HEK293T (cell line): ENCODE measurements at regions not wholly inside any gene's neighbourhood (a gene's known extent, or its start where the extent isn't known, plus 50 kb on each side); places are given as distances from the start of the nearest gene placed in this dataset.

Experiments used
- CTCF ChIA-PET: fragments of 350-600 bp; formaldehyde crosslinking; extraction: SDS; loops from one replicate; lab custom pipeline; 2021; ENCODE audit warnings: antibody characterized with exemption, inconsistent platforms; lab: Yijun Ruan, JAX
- POLR2A ChIA-PET: fragments of 350-600 bp; formaldehyde crosslinking; extraction: SDS; loops from one replicate; lab custom pipeline; 2020; ENCODE audit warnings: antibody characterized with exemption, inconsistent platforms; lab: Yijun Ruan, JAX
- DNase-seq: peaks from one replicate; pipeline ENCODE4 v3.0.0; 2012; ENCODE audit warnings: mixed read lengths; ENCODE audit errors: extremely low spot score
- ARNT ChIP-seq: fragments of 450-650 bp; IDR thresholded peaks from 2 replicates; pipeline ENCODE4 v1.6.1; 2017; ENCODE audit warnings: mild to moderate bottlenecking
- BHLHE40 ChIP-seq: fragments of 450-650 bp; IDR thresholded peaks from 2 replicates; pipeline ENCODE4 v1.6.1; 2016; ENCODE audit warnings: mild to moderate bottlenecking, moderate library complexity, borderline replicate concordance
- CTBP1 ChIP-seq: fragments of 450-650 bp; IDR thresholded peaks from 2 replicates; pipeline ENCODE4 v1.6.1; 2016; ENCODE audit warnings: borderline replicate concordance
- ELF4 ChIP-seq: fragments of 450-650 bp; IDR thresholded peaks from 2 replicates; pipeline ENCODE4 v1.6.1; 2017; ENCODE audit warnings: antibody characterized with exemption
- FOXA1 ChIP-seq: fragments of 450-650 bp; IDR thresholded peaks from 2 replicates; pipeline ENCODE4 v1.6.1; 2016; ENCODE audit warnings: mild to moderate bottlenecking
- FOXK2 ChIP-seq: fragments of 450-650 bp; IDR thresholded peaks from 2 replicates; pipeline ENCODE4 v1.6.1; 2016; ENCODE audit warnings: mild to moderate bottlenecking
- FOXM1 ChIP-seq: fragments of 450-650 bp; IDR thresholded peaks from 2 replicates; pipeline ENCODE4 v1.6.1; 2017; ENCODE audit warnings: mild to moderate bottlenecking, borderline replicate concordance
- HDGF ChIP-seq: fragments of 450-650 bp; IDR thresholded peaks from 2 replicates; pipeline ENCODE4 v1.6.1; 2017; ENCODE audit warnings: antibody characterized with exemption, borderline replicate concordance
- L3MBTL2 ChIP-seq: fragments of 450-650 bp; conservative IDR thresholded peaks from 2 replicates; pipeline ENCODE4 v1.6.1; 2016; ENCODE audit warnings: mild to moderate bottlenecking
- LEF1 ChIP-seq: fragments of 450-650 bp; IDR thresholded peaks from 2 replicates; pipeline ENCODE4 v1.6.1; 2017; ENCODE audit warnings: mild to moderate bottlenecking, borderline replicate concordance
- NFRKB ChIP-seq: fragments of 450-650 bp; IDR thresholded peaks from 2 replicates; pipeline ENCODE4 v1.6.1; 2016; ENCODE audit warnings: mild to moderate bottlenecking, moderate library complexity
- PKNOX1 ChIP-seq: fragments of 450-650 bp; IDR thresholded peaks from 2 replicates; pipeline ENCODE4 v1.6.1; 2016
- SP1 ChIP-seq: fragments of 450-650 bp; IDR thresholded peaks from 2 replicates; pipeline ENCODE4 v1.6.1; 2017
- SUZ12 ChIP-seq: fragments of 450-650 bp; IDR thresholded peaks from 2 replicates; pipeline ENCODE4 v1.6.1; 2016; ENCODE audit warnings: mild to moderate bottlenecking
- TARDBP ChIP-seq: fragments of 450-650 bp; IDR thresholded peaks from 2 replicates; pipeline ENCODE4 v1.6.1; 2016
- ZNF384 ChIP-seq: fragments of 450-650 bp; IDR thresholded peaks from 2 replicates; pipeline ENCODE4 v1.6.1; 2016

GRCh38 chr12:67885375-67886169, 103.7 kb upstream of the IFNG-AS1 start:
- CTCF ChIA-PET = no interaction called here
- POLR2A ChIA-PET = no interaction called here
- DNase-seq = no peak
- TF ChIP-seq FOXA1 = no peak
- TF ChIP-seq ZNF384 = no peak
- TF ChIP-seq SP1 = no peak
- TF ChIP-seq BHLHE40 = no peak
- TF ChIP-seq NFRKB = no peak
- no peak for TF ChIP-seq TARDBP
- TF ChIP-seq ELF4 = no peak
- no peak for TF ChIP-seq ARNT
- no peak for TF ChIP-seq FOXK2
- TF ChIP-seq L3MBTL2 = no peak
- no peak for TF ChIP-seq CTBP1
- TF ChIP-seq FOXM1 = no peak
- TF ChIP-seq HDGF = no peak
- TF ChIP-seq SUZ12 = no peak
- no peak for TF ChIP-seq PKNOX1

DNA sequence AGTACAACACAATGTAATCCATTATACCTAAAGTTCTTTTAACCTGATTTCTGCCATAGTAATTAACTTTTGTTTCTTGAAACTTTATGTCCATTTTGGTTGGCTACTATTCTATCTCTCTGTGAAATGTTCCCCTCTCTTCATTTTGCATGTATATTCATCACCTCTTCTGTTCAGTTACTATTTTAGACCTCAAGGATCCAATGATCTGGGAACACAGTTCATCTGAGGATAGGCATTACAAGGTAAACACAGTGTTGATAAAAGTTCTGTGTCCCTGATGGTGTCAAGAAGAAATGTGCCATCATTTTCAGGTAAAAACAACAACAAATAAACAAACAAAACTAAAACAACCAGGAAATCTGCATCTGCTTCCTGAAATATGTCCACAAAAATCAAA, 102.2 kb upstream of the IFNG-AS1 start:
- CTCF ChIA-PET = no interaction called here
- no peak for DNase-seq
- POLR2A ChIA-PET = no interaction called here
- TF ChIP-seq ELF4 = no peak
- no peak for TF ChIP-seq ARNT
- no peak for TF ChIP-seq ZNF384
- no peak for TF ChIP-seq TARDBP
- no peak for TF ChIP-seq PKNOX1
- TF ChIP-seq FOXK2 = no peak
- no peak for TF ChIP-seq FOXA1
- TF ChIP-seq HDGF = no peak
- no peak for TF ChIP-seq SUZ12
- no peak for TF ChIP-seq L3MBTL2
- TF ChIP-seq SP1 = no peak
- TF ChIP-seq LEF1 = no peak
- TF ChIP-seq BHLHE40 = no peak
- TF ChIP-seq NFRKB = no peak
- TF ChIP-seq CTBP1 = no peak
- no peak for TF ChIP-seq FOXM1

DNA sequence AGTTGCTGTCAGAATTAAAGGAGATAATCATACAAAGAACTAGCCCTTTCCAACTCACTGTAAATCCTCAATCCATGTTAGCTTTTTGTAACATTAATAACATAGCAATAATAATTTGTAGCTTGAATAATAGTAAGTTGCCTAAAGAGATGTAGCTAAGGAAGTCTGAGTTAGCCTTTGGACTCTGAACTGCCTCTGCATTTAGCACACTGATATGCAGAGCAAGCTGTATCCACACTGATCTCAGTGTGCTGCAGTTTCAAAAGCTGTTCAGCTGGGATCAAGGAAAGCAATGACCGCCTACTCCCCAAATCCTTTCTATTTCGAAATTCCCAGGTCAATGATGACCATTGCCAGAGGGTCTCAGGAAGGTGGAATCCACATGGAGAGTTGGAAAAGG, 99.3 kb upstream of the IFNG-AS1 start:
- ChIA-PET CTCF (no interaction called here), POLR2A (no interaction called here)
- TF ChIP-seq ELF4 (no peak), SP1 (no peak), SUZ12 (no peak), FOXM1 (no peak), HDGF (no peak), TARDBP (no peak), CTBP1 (no peak), ZNF384 (no peak)
- DNase-seq = no peak

GRCh38 chr12:67890726-67891258, 98.5 kb upstream of the IFNG-AS1 start:
- ChIA-PET POLR2A (no interaction called here), CTCF (no interaction called here)
- TF ChIP-seq PKNOX1 (no peak), CTBP1 (no peak), TARDBP (no peak), FOXM1 (no peak), LEF1 (no peak), ZNF384 (no peak), FOXA1 (no peak), NFRKB (no peak), ARNT (no peak), FOXK2 (no peak), BHLHE40 (no peak), ELF4 (no peak), HDGF (no peak), L3MBTL2 (no peak), SUZ12 (no peak), SP1 (no peak)
- DNase-seq = no peak

DNA sequence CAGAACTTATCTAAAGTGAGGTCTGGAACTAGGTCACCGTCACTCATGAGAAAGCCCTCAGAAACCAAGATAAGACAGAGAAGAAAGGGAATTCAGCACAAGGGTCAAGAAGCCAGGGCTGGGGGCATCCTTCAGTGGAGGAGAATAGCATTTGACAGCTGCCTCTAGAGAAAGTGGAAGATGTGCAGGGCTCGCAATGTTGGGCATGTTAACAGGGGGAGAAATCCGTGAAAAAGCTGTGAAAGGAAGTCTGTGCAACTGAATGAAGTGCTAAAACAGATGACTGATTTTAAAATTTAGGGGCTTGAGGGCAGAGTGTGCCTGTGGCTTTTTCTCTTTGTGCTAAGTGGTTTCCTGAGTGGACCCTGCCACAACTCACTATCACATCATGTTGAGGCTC, 97.7 kb upstream of the IFNG-AS1 start:
- no peak for TF ChIP-seq ZNF384
- POLR2A ChIA-PET = no interaction called here
- CTCF ChIA-PET = no interaction called here
- no peak for DNase-seq

DNA sequence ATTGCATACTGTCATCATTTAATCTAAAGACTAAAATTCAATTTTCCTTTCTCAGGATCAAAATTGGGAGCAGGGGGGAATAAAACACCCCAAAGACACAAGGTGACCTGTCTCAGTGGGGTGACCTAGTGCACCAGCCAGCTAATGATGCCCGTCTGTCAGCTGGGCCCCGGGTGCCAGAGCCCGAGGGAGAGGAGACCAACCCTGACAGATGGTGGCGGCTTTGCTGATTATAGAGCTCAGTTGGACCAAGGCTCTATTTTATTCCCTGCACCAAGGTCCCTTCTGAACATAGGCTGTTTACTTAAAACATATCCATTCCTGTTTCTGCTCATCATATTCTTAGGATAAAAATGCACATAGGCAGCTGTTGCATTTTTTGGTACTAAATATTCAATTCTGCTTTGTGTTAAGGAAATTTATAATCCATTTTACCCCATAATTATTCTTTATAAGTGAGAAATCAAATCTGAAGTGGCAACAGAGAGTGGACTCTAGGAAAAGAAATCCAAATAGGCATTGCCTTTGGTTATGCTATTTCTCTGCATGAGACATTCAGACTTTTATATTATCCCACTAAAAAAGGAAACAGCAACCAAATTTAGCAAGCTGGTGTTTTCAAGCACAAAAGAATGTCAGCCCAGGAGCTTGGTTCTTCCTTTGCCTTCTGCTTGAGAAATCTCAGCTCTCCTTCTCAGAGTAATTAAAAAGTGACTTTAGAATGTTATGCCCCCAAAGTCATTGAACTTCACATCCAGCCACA, 96.8 kb upstream of the IFNG-AS1 start:
- no peak for TF ChIP-seq ZNF384
- no peak for TF ChIP-seq NFRKB
- no peak for TF ChIP-seq BHLHE40
- TF ChIP-seq ELF4 = no peak
- TF ChIP-seq CTBP1 = no peak
- no peak for TF ChIP-seq L3MBTL2
- no peak for TF ChIP-seq ARNT
- ChIA-PET POLR2A (no interaction called here), CTCF (no interaction called here)
- DNase-seq = no peak
